ENCODE measurements at regions not wholly inside any gene's neighbourhood (a gene's known extent, or its start where the extent isn't known, plus 50 kb on each side); places are given as distances from the start of the nearest gene placed in this dataset.

DNA sequence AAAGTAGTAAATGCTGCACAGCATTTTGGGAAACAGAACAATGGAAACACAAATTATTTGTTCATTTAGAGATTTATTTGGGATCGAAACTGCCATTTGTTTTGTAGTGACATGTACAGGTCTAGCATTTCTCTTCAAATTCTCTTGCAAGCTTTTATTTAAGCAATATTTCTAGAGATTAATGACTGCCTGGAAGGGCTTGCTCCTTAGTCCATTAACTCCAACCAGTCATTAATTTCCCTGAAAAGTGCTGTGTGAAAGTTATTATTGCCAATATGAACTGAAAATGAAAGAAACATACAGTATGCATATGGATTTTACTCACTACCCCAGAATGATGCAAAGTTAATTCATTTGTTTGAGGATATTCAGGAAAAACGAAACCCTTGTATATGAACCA lies 1349.6 kb upstream of the FLRT2 start:
- no peak for DNase-seq (ENCODE audit: low read depth in 1 of 2, low spot score in 2 of 2)
- Histone ChIP-seq H3K4me1 (replicated peaks) (no peaks in the 10 kb centered on the region), H3K9me3 (replicated peaks) (no peaks in the 10 kb centered on the region), H3K36me3 (no peaks in the 10 kb centered on the region), H3K27me3 (replicated peaks) (no peaks in the 10 kb centered on the region), H3K27ac (no peak overlapping the region), H3K4me3 (no peak overlapping the region)

DNA sequence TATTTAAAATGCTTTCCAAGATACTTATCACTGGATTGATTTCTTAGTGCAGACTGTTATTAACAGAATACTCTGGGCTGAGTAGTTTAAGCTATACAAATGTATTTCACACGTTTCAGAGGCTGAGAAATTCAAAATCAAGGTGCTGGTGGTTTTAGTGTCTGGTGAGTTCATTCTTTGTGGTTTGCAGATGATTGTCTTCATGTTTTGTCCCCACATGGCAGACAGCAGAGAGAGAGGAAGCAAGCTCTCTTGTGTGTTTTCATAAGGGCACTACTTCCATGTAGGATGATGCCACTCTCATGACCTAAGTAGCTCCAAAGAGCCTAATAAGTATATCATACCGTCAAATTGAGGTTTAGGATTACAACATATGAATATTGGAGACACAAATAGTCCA lies 1348.9 kb upstream of the FLRT2 start:
- H3K27me3 ChIP-seq (replicated peaks) = no peaks in the 10 kb centered on the region
- no peak overlapping the region for H3K4me3 ChIP-seq
- no peaks in the 10 kb centered on the region for H3K36me3 ChIP-seq
- H3K4me1 ChIP-seq (replicated peaks) = no peaks in the 10 kb centered on the region
- DNase-seq (ENCODE audit: low read depth in 1 of 2, low spot score in 2 of 2) = no peak
- no peaks in the 10 kb centered on the region for H3K9me3 ChIP-seq (replicated peaks)
- H3K27ac ChIP-seq = no peak overlapping the region

- Histone ChIP-seq H3K4me3 (no peak overlapping the region), H3K4me1 (replicated peaks) (no peaks in the 10 kb centered on the region), H3K27me3 (replicated peaks) (no peaks in the 10 kb centered on the region), H3K36me3 (no peaks in the 10 kb centered on the region), H3K27ac (no peak overlapping the region), H3K9me3 (replicated peaks) (no peaks in the 10 kb centered on the region)
- DNase-seq (ENCODE audit: low read depth in 1 of 2, low spot score in 2 of 2) = no peak
Observed at GRCh38 chr14:84195514-84195913, 1334.4 kb upstream of the FLRT2 start.

DNA sequence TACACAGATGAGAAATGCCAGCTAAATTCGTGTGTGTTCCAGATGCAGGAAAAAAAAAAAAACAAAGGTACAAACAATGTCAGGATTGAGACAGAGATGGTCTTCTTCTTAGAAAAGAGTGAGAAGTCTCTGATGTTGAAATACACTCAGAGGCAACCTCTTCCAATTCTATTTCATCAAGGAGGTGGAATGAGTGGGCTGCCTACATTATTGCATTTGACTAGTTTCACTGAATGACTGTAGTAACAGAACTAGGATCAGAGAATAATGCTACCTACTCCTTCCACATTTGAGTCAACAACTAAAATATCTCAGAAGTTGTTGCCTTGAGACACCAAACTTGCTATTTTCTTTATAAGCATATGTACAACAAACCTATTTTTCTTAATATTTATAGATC lies 1332.2 kb upstream of the FLRT2 start:
- Histone ChIP-seq H3K4me1 (replicated peaks) (no peaks in the 10 kb centered on the region), H3K4me3 (no peak overlapping the region), H3K27ac (no peak overlapping the region), H3K9me3 (replicated peaks) (no peaks in the 10 kb centered on the region), H3K27me3 (replicated peaks) (no peaks in the 10 kb centered on the region), H3K36me3 (no peaks in the 10 kb centered on the region)
- DNase-seq (ENCODE audit: low read depth in 1 of 2, low spot score in 2 of 2) = no peak

DNA sequence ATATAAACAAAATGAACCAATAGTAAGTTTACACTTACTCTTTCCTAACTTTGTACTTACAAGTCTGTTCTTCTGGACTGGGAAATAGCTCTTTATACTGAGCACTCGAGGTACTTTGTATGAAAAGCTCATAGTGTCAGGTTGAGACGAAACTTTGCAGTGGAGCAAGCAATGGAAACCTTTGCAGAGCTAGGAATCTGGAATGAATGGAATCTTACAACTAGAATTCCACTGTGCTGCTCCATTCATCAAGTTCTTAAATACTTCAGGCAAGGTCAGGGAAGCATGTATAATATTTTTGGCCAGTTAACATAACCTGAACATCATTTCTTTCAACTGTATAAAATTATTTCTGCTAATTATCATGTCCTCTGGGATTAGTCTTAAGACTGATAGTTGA lies 1327.5 kb upstream of the FLRT2 start:
- 0 out of 2 replicates have a peak, but pooled peaks cover 2% of the 10 kb centered on the region for H3K9me3 ChIP-seq (replicated peaks)
- H3K4me3 ChIP-seq = no peak overlapping the region
- H3K27ac ChIP-seq = no peak overlapping the region
- no peak for DNase-seq (ENCODE audit: low read depth in 1 of 2, low spot score in 2 of 2)
- no peaks in the 10 kb centered on the region for H3K36me3 ChIP-seq
- H3K4me1 ChIP-seq (replicated peaks) = no peaks in the 10 kb centered on the region
- H3K27me3 ChIP-seq (replicated peaks) = no peaks in the 10 kb centered on the region

GRCh38 chr14:84203896-84204295 lies 1326.0 kb upstream of the FLRT2 start:
- Histone ChIP-seq H3K9me3 (replicated peaks) (0 out of 2 replicates have a peak, but pooled peaks cover 2% of the 10 kb centered on the region), H3K27me3 (replicated peaks) (no peaks in the 10 kb centered on the region), H3K4me1 (replicated peaks) (no peaks in the 10 kb centered on the region), H3K36me3 (no peaks in the 10 kb centered on the region), H3K27ac (no peak overlapping the region), H3K4me3 (no peak overlapping the region)
- DNase-seq (ENCODE audit: low read depth in 1 of 2, low spot score in 2 of 2) = no peak

GRCh38 chr14:84208451-84208850 lies 1321.5 kb upstream of the FLRT2 start:
- no peak for DNase-seq (ENCODE audit: low read depth in 1 of 2, low spot score in 2 of 2)
- Histone ChIP-seq H3K9me3 (replicated peaks) (0 out of 2 replicates have a peak, but pooled peaks cover 2% of the 10 kb centered on the region), H3K4me1 (replicated peaks) (no peaks in the 10 kb centered on the region), H3K36me3 (no peaks in the 10 kb centered on the region), H3K4me3 (no peak overlapping the region), H3K27ac (no peak overlapping the region), H3K27me3 (replicated peaks) (no peaks in the 10 kb centered on the region)

DNA sequence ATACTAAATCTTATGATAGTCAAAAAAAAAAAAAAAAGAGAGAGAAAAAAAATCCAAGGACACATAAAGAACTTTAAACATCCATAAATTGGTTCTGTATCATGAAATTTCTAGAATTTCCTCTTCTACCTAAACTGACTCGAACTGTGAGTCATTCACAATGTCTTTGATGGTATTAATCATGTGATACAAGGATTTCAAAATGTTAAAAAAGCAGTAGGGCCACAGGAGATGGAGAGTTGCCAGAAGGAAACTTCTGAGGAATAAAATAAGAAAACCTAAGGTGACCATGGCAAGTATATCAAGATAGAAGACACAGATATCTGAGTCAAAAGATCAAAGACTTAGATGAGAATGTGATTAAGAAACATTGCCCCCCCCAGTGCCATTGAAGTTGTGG lies 1320.9 kb upstream of the FLRT2 start:
- H3K9me3 ChIP-seq (replicated peaks) = 0 out of 2 replicates have a peak, but pooled peaks cover 2% of the 10 kb centered on the region
- H3K27ac ChIP-seq = no peak overlapping the region
- H3K4me3 ChIP-seq = no peak overlapping the region
- H3K4me1 ChIP-seq (replicated peaks) = no peaks in the 10 kb centered on the region
- H3K36me3 ChIP-seq = no peaks in the 10 kb centered on the region
- DNase-seq (ENCODE audit: low read depth in 1 of 2, low spot score in 2 of 2) = no peak
- H3K27me3 ChIP-seq (replicated peaks) = no peaks in the 10 kb centered on the region

- Histone ChIP-seq H3K9me3 (replicated peaks) (0 out of 2 replicates have a peak, but pooled peaks cover 3% of the 10 kb centered on the region), H3K27ac (no peak overlapping the region), H3K36me3 (no peaks in the 10 kb centered on the region), H3K4me1 (replicated peaks) (no peaks in the 10 kb centered on the region), H3K27me3 (replicated peaks) (no peaks in the 10 kb centered on the region), H3K4me3 (no peak overlapping the region)
- no peak for DNase-seq (ENCODE audit: low read depth in 1 of 2, low spot score in 2 of 2)
Observed at GRCh38 chr14:84217066-84217465, 1312.9 kb upstream of the FLRT2 start.

GRCh38 chr14:84225268-84225667 lies 1304.7 kb upstream of the FLRT2 start:
- DNase-seq (ENCODE audit: low read depth in 1 of 2, low spot score in 2 of 2) = no peak
- no peak overlapping the region for H3K4me3 ChIP-seq
- H3K27me3 ChIP-seq (replicated peaks) = no peaks in the 10 kb centered on the region
- no peak overlapping the region for H3K27ac ChIP-seq
- H3K4me1 ChIP-seq (replicated peaks) = no peaks in the 10 kb centered on the region
- H3K36me3 ChIP-seq = no peaks in the 10 kb centered on the region
- H3K9me3 ChIP-seq (replicated peaks) = 0 out of 2 replicates have a peak, but pooled peaks cover 2% of the 10 kb centered on the region

DNA sequence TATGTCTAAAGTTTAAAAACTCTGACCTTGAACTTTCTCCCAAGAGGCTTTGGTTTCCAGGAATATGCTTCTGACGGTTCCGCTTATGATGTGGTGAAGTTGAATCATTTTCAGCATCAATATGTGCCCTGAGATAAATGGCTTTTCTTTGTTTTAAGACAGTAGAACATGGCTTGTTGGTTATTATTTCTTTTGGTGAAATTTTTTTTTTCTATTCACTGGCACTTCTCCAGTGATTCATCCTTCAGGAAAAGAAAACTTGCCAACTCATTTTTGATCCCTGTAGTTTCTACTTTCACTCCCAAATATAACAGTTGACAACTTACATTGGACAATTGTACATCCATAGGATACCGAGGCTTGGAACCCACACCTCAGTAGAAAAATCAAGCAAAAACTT lies 1301.2 kb upstream of the FLRT2 start:
- no peaks in the 10 kb centered on the region for H3K36me3 ChIP-seq
- H3K27ac ChIP-seq = no peak overlapping the region
- H3K9me3 ChIP-seq (replicated peaks) = no peaks in the 10 kb centered on the region
- no peak for DNase-seq (ENCODE audit: low read depth in 1 of 2, low spot score in 2 of 2)
- H3K4me3 ChIP-seq = no peak overlapping the region
- H3K27me3 ChIP-seq (replicated peaks) = no peaks in the 10 kb centered on the region
- no peaks in the 10 kb centered on the region for H3K4me1 ChIP-seq (replicated peaks)

- no peak overlapping the region for H3K4me3 ChIP-seq
- H3K9me3 ChIP-seq (replicated peaks) = no peaks in the 10 kb centered on the region
- H3K4me1 ChIP-seq (replicated peaks) = no peaks in the 10 kb centered on the region
- H3K36me3 ChIP-seq = no peaks in the 10 kb centered on the region
- no peaks in the 10 kb centered on the region for H3K27me3 ChIP-seq (replicated peaks)
- no peak for DNase-seq (ENCODE audit: low read depth in 1 of 2, low spot score in 2 of 2)
- H3K27ac ChIP-seq = no peak overlapping the region
Observed at GRCh38 chr14:84234281-84234680, 1295.7 kb upstream of the FLRT2 start.

DNA sequence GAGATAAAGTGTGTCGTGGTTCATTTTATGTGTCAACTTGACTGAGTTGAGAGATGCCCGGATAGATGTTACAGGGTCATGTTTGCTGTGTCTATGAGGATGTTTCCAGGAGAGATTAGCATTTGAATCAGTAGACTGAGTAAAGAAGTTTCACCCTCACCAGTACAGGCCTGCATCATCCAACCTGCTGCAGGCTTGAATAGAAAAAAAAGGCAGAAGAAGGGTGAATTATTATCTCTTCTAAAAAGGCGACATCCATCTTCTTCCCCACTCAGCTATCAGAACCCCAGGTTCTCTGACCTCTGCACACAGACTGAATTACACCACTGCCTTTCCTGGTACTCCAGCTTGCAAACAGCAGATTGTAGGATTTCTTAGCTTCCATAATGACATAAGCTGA lies 1293.7 kb upstream of the FLRT2 start:
- Histone ChIP-seq H3K27ac (no peak overlapping the region), H3K36me3 (no peaks in the 10 kb centered on the region), H3K4me1 (replicated peaks) (no peaks in the 10 kb centered on the region), H3K27me3 (replicated peaks) (no peaks in the 10 kb centered on the region), H3K4me3 (no peak overlapping the region), H3K9me3 (replicated peaks) (no peaks in the 10 kb centered on the region)
- DNase-seq (ENCODE audit: low read depth in 1 of 2, low spot score in 2 of 2) = no peak

DNA sequence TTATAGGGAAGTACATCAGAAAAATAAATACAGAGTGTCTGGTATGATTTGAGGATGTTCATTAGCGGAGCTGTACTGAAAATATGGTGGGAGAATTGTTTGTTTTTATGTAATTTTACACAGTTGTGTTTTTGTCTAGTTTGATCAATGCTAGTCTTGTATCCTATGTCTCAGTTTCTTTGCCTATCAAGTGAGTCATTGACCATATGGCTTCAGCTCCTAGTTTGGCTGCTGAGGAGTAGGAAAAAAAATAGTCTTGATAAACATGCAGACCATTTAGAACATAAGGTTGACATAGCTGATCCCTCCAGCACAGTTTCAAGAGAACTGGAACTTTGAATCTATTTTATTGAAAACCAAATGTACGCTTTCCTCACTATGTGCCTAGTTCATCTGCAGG lies 1292.1 kb upstream of the FLRT2 start:
- H3K4me1 ChIP-seq (replicated peaks) = no peaks in the 10 kb centered on the region
- DNase-seq (ENCODE audit: low read depth in 1 of 2, low spot score in 2 of 2) = no peak
- no peaks in the 10 kb centered on the region for H3K36me3 ChIP-seq
- H3K27me3 ChIP-seq (replicated peaks) = no peaks in the 10 kb centered on the region
- H3K27ac ChIP-seq = no peak overlapping the region
- no peaks in the 10 kb centered on the region for H3K9me3 ChIP-seq (replicated peaks)
- no peak overlapping the region for H3K4me3 ChIP-seq

GRCh38 chr14:84247693-84248092 lies 1282.3 kb upstream of the FLRT2 start:
- Histone ChIP-seq H3K4me1 (replicated peaks) (no peaks in the 10 kb centered on the region), H3K27me3 (replicated peaks) (no peaks in the 10 kb centered on the region), H3K27ac (no peak overlapping the region), H3K4me3 (no peak overlapping the region), H3K9me3 (replicated peaks) (no peaks in the 10 kb centered on the region), H3K36me3 (no peaks in the 10 kb centered on the region)
- DNase-seq (ENCODE audit: low read depth in 1 of 2, low spot score in 2 of 2) = no peak
